H9 (cell line): ENCODE measurements at regions not wholly inside any gene's neighbourhood (a gene's known extent, or its start where the extent isn't known, plus 50 kb on each side); places are given as distances from the start of the nearest gene placed in this dataset.

Experiments used
- DNase-seq: peaks from one replicate; pipeline ENCODE4 v3.0.0-alpha.2; 2017
- H2AFZ ChIP-seq: one replicate; pipeline ENCODE4 v1.6.1; 2013; ENCODE audit warnings: mild to moderate bottlenecking, low read length, control low read depth, moderate library complexity
- H2AK5ac ChIP-seq: 2 replicates; pipeline ENCODE4 v1.6.1; 2013; ENCODE audit warnings: low read length, control low read depth, mixed read lengths; ENCODE audit not compliant: insufficient read length
- H2BK120ac ChIP-seq: one replicate; pipeline ENCODE4 v1.6.1; 2013; ENCODE audit warnings: low read depth, mild to moderate bottlenecking, low read length, control low read depth, inconsistent platforms; ENCODE audit not compliant: poor library complexity, severe bottlenecking
- H2BK12ac ChIP-seq: 2 replicates; pipeline ENCODE4 v1.6.1; 2013; ENCODE audit warnings: low read length, control low read depth, mixed read lengths, low read depth; ENCODE audit not compliant: insufficient read length
- H2BK15ac ChIP-seq: 2 replicates; pipeline ENCODE4 v1.6.1; 2013; ENCODE audit warnings: low read depth, low read length, control low read depth
- H2BK20ac ChIP-seq: one replicate; pipeline ENCODE4 v1.6.1; 2013; ENCODE audit warnings: low read depth, mild to moderate bottlenecking, low read length, control low read depth, inconsistent platforms; ENCODE audit not compliant: poor library complexity, severe bottlenecking
- H2BK5ac ChIP-seq: 2 replicates; pipeline ENCODE4 v1.6.1; 2013; ENCODE audit warnings: low read length, control low read depth, mixed read lengths; ENCODE audit not compliant: insufficient read length
- H3K14ac ChIP-seq: 2 replicates; pipeline ENCODE4 v1.6.1; 2013; ENCODE audit warnings: low read length, control low read depth; ENCODE audit not compliant: insufficient read depth
- H3K18ac ChIP-seq: 2 replicates; pipeline ENCODE4 v1.6.1; 2013; ENCODE audit warnings: low read depth, mild to moderate bottlenecking, mixed read lengths, low read length, control low read depth; ENCODE audit not compliant: insufficient read length
- H3K23ac ChIP-seq: 2 replicates; pipeline ENCODE4 v1.6.1; 2013; ENCODE audit warnings: low read length, control low read depth, mixed read lengths, low read depth; ENCODE audit not compliant: insufficient read length
- H3K23me2 ChIP-seq: 2 replicates; pipeline ENCODE4 v1.6.1; 2013; ENCODE audit warnings: low read depth, mild to moderate bottlenecking, mixed read lengths, low read length, control low read depth; ENCODE audit not compliant: insufficient read length, poor library complexity, severe bottlenecking
- H3K27ac ChIP-seq: 2 replicates; pipeline ENCODE4 v1.5.1; 2013; ENCODE audit warnings: low read length, control low read depth, mixed read lengths, low read depth; ENCODE audit not compliant: insufficient read length
- H3K27me3 ChIP-seq: 2 replicates; pipeline ENCODE4 v1.6.1; 2013; ENCODE audit warnings: low read length, control low read depth, inconsistent platforms; ENCODE audit not compliant: insufficient read depth
- H3K4ac ChIP-seq: 2 replicates; pipeline ENCODE4 v1.6.1; 2013; ENCODE audit warnings: low read depth, mild to moderate bottlenecking, control low read depth, inconsistent platforms, low read length, moderate library complexity
- H3K4me1 ChIP-seq: 2 replicates; pipeline ENCODE4 v1.6.1; 2013; ENCODE audit warnings: low read length, control low read depth, inconsistent platforms; ENCODE audit not compliant: insufficient read depth
- H3K4me2 ChIP-seq: 2 replicates; pipeline ENCODE4 v1.6.1; 2013; ENCODE audit warnings: low read length, control low read depth, mixed read lengths; ENCODE audit not compliant: insufficient read length, insufficient read depth
- H3K56ac ChIP-seq: 2 replicates; pipeline ENCODE4 v1.6.1; 2013; ENCODE audit warnings: low read depth, mild to moderate bottlenecking, mixed read lengths, low read length, control low read depth; ENCODE audit not compliant: insufficient read length
- H3K79me1 ChIP-seq: 2 replicates; pipeline ENCODE4 v1.6.1; 2013; ENCODE audit warnings: low read depth, mild to moderate bottlenecking, moderate library complexity, low read length, control low read depth, inconsistent platforms; ENCODE audit not compliant: insufficient read depth, poor library complexity, severe bottlenecking
- H3K79me2 ChIP-seq: 2 replicates; pipeline ENCODE4 v1.6.1; 2013; ENCODE audit warnings: low read length, control low read depth, inconsistent platforms; ENCODE audit not compliant: insufficient read depth
- H3K9ac ChIP-seq: 2 replicates; pipeline ENCODE4 v1.6.1; 2013; ENCODE audit warnings: low read length, control low read depth, mixed read lengths; ENCODE audit not compliant: insufficient read length; ENCODE audit errors: extremely low read depth
- H3K9me3 ChIP-seq: one replicate; pipeline ENCODE4 v1.6.1; 2013; ENCODE audit warnings: low read depth, low read length, inconsistent platforms; ENCODE audit not compliant: control insufficient read depth
- H3T11ph ChIP-seq: one replicate; pipeline ENCODE4 v1.6.1; 2013; ENCODE audit warnings: mild to moderate bottlenecking, low read length, control low read depth, inconsistent platforms
- H4K20me1 ChIP-seq: one replicate; pipeline ENCODE4 v1.6.1; 2013; ENCODE audit not compliant: control insufficient read depth, insufficient read length, insufficient read depth
- H4K5ac ChIP-seq: 2 replicates; pipeline ENCODE4 v1.6.1; 2013; ENCODE audit warnings: low read depth, mild to moderate bottlenecking, mixed read lengths, low read length, control low read depth; ENCODE audit not compliant: insufficient read length
- H4K8ac ChIP-seq: replicated peaks from 2 replicates; pipeline ENCODE4 v1.6.1; 2013; ENCODE audit warnings: low read length, control low read depth, mixed read lengths, low read depth; ENCODE audit not compliant: insufficient read length
- H4K91ac ChIP-seq: 2 replicates; pipeline ENCODE4 v1.6.1; 2013; ENCODE audit warnings: low read depth, mild to moderate bottlenecking, moderate library complexity, mixed read lengths, low read length, control low read depth; ENCODE audit not compliant: insufficient read length
- H3K27ac Mint-ChIP-seq, 3 experiments: 2 replicates in 2 of 3; 3 replicates in 1 of 3; pipeline ENCODE4 v1.8.0; 2020 to 2021; ENCODE audit warnings: mixed read lengths in 3 of 3, mild to moderate bottlenecking in 1 of 3, moderate library complexity in 1 of 3
- H3K27me3 Mint-ChIP-seq: 2 replicates; pipeline ENCODE4 v1.8.0; 2021; ENCODE audit warnings: low read depth, mild to moderate bottlenecking, moderate library complexity, mixed read lengths
- H3K36me3 Mint-ChIP-seq, 3 experiments: 2 replicates in 2 of 3; 3 replicates in 1 of 3; pipeline ENCODE4 v1.8.0; 2020 to 2021; ENCODE audit warnings: low read depth in 3 of 3, mixed read lengths in 3 of 3; ENCODE audit not compliant: insufficient read depth in 1 of 3
- H3K4me1 Mint-ChIP-seq, 2 experiments: 2 replicates each; pipeline ENCODE4 v1.8.0; 2020; ENCODE audit warnings: mixed read lengths in 2 of 2
- H3K4me3 Mint-ChIP-seq, 2 experiments: 2 replicates in 1 of 2; 3 replicates in 1 of 2; pipeline ENCODE4 v1.8.0; 2020 to 2021; ENCODE audit warnings: mild to moderate bottlenecking in 2 of 2, mixed read lengths in 2 of 2, moderate library complexity in 1 of 2
- H3K9me3 Mint-ChIP-seq, 2 experiments: 2 replicates in 1 of 2; 3 replicates in 1 of 2; pipeline ENCODE4 v1.8.0; 2020; ENCODE audit warnings: mild to moderate bottlenecking in 2 of 2, mixed read lengths in 2 of 2, moderate library complexity in 1 of 2
- WGBS: extraction: QIAGEN DNeasy Blood & Tissue Kit; methylation state at CpG from one replicate; pipeline ENCODE4 v1.1.7; 2013; ENCODE audit warnings: missing lambda C conversion rate, low lambda C conversion rate, mixed read lengths; ENCODE audit not compliant: insufficient read length; ENCODE audit errors: extremely low coverage; 5-methylcytosine and 5-hydroxymethylcytosine counted together
- TF ChIP-seq, protein P1 (sequence below): fragments of 200-600 bp; sonication (generic); conservative IDR thresholded peaks from 3 replicates; pipeline ENCODE4 v1.8.0; 2021; ENCODE audit warnings: antibody characterized with exemption, mild to moderate bottlenecking

DNA sequence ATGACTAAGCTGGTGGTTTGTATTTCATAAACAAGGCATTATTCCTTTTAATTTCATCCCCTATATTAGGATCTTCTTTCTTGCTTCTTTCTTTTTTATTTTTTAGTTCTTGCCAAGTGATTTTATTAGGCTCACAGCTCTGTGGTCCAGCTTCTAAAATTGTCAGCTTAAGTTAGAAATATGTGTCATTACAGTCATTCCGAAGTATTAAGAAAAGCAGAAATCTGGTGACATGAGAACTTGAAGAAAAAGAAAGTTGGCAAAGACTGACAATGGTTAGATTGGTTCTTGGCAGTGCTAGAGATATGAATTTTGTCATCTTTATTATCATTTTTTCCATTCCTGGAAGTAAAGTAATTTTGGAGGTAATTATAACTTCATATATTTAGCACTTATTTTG lies 166.5 kb upstream of the PRR16 start:
- H3K23ac ChIP-seq, result no peak overlapping the region
- no peaks in the 10 kb centered on the region for H3K9me3 Mint-ChIP-seq
- H2BK15ac ChIP-seq, result no peak overlapping the region
- H2BK20ac ChIP-seq, result no peak overlapping the region
- H3K4me2 ChIP-seq, result no peak overlapping the region
- no peaks in the 10 kb centered on the region for H3K9me3 ChIP-seq
- no peak overlapping the region for H3K27ac ChIP-seq
- DNase-seq, result no peak
- H2AFZ ChIP-seq, result no peak overlapping the region
- H3K79me1 ChIP-seq, result no peaks in the 10 kb centered on the region
- no peak overlapping the region for H2BK12ac ChIP-seq
- TF ChIP-seq, protein P1, sequence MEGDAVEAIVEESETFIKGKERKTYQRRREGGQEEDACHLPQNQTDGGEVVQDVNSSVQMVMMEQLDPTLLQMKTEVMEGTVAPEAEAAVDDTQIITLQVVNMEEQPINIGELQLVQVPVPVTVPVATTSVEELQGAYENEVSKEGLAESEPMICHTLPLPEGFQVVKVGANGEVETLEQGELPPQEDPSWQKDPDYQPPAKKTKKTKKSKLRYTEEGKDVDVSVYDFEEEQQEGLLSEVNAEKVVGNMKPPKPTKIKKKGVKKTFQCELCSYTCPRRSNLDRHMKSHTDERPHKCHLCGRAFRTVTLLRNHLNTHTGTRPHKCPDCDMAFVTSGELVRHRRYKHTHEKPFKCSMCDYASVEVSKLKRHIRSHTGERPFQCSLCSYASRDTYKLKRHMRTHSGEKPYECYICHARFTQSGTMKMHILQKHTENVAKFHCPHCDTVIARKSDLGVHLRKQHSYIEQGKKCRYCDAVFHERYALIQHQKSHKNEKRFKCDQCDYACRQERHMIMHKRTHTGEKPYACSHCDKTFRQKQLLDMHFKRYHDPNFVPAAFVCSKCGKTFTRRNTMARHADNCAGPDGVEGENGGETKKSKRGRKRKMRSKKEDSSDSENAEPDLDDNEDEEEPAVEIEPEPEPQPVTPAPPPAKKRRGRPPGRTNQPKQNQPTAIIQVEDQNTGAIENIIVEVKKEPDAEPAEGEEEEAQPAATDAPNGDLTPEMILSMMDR, result no peak
- H3K56ac ChIP-seq, result no peak overlapping the region
- no peaks in the 10 kb centered on the region for H3K27me3 Mint-ChIP-seq
- H4K20me1 ChIP-seq, result no peaks in the 10 kb centered on the region
- no peak overlapping the region for H3K27ac Mint-ChIP-seq
- H3K79me2 ChIP-seq, result no peaks in the 10 kb centered on the region
- no peak overlapping the region for H3T11ph ChIP-seq
- no peak overlapping the region for H4K5ac ChIP-seq
- no peak overlapping the region for H2BK120ac ChIP-seq
- no peak overlapping the region for H4K91ac ChIP-seq
- H3K4ac ChIP-seq, result no peak overlapping the region
- no peaks in the 10 kb centered on the region for H3K36me3 Mint-ChIP-seq
- no CpG with 5 or more reads among the region's 1 CpG for WGBS
- H3K9ac ChIP-seq, result no peak overlapping the region
- H3K27me3 ChIP-seq, result no peaks in the 10 kb centered on the region
- H3K23me2 ChIP-seq, result no peaks in the 10 kb centered on the region
- no peaks in the 10 kb centered on the region for H3K4me1 ChIP-seq
- 0 out of 4 replicates have a peak, but pooled peaks cover 0 to 2% of the 10 kb centered on the region in 2 experiments for H3K4me1 Mint-ChIP-seq
- no peak overlapping the region for H3K14ac ChIP-seq
- H2BK5ac ChIP-seq, result no peak overlapping the region
- H4K8ac ChIP-seq, result no peak overlapping the region
- H3K18ac ChIP-seq, result no peak overlapping the region
- no peak overlapping the region for H2AK5ac ChIP-seq
- no peak overlapping the region for H3K4me3 Mint-ChIP-seq
